Activated CD4-positive, alpha-beta T cell treated with anti-CD3 and anti-CD28 coated beads, Interleukin-2, Interleukin-6, amounts not matched to agents 100 ng/mL and 50 ng/mL, durations not matched to agents 16 hours and 8 hours (primary cell): ENCODE measurements at regions not wholly inside any gene's neighbourhood (a gene's known extent, or its start where the extent isn't known, plus 50 kb on each side); places are given as distances from the start of the nearest gene placed in this dataset.

Experiments used
- DNase-seq: peaks from one replicate; pipeline ENCODE4 v3.0.0-alpha.2; 2020

DNA sequence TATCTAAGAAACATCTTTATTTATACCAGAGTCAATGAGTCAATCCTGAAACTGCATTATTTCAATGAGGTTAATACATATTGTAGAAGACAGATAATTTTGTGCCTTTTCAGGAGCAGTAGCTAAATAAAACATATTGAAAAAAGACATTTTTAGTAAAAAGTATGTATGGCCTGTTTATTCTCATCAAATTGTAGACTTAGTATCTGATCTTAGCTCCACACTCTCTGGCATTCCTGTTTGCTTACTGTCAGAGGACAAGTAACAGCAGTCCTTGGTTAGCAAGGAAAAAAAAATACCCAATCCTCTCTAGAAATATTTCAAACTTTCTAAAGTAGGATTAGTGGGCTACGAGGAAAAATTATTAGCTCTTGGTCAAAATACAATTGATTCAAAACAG lies 50.5 kb upstream of the GUCY1A1 start:
- DNase-seq: no peak

- no peak for DNase-seq
Observed at GRCh38 chr4:155615081-155615887, 51.4 kb upstream of the GUCY1A1 start.

DNA sequence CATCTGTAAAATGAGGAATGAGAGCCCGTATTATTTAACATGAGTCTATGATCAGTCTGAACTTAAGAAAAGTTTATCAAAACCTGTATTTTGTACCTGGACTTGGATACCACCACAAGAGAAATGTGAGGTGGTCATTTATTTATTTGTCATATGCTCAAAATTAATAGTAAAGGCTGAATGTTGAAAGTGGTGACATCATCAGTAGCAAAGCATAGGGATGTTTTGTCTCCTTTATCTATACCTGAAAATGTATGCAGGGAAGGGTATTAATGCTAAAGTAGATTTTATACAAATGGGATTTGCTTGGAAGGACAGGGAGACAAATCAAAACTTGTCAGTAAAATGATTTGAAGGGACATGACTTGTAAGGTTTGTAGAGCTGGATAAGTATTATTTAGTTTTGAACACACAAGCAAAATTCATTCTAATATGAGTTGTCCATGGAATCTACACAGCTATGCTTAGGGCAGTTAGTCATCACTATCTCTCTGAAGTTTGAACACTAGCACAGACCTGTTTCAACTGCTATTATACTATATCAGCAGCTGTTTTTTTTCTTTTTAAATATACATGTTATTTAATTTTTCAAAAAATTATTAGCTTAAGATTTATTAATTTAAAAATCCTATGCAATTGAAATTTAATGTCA lies 52.4 kb upstream of the GUCY1A1 start:
- no peak for DNase-seq

DNA sequence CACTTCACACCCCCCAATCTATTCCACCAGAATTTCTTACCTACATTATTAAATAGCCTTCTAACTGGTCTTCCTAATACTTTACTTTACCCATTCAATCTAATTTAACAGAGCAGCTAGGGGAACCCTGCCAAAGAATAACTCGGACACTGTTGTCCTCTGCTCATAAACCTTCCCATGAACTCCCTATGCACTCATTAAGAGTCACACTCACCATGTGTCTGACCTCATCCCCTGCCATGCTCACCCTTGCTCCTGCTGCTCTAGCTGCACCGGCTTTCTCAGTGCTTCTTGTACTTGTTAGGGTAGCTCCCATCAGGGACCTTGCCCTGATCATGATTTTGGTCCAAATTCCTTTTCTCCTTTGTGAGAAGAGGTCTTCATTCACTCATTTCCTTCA lies 54.6 kb upstream of the GUCY1A1 start:
- no peak for DNase-seq

DNA sequence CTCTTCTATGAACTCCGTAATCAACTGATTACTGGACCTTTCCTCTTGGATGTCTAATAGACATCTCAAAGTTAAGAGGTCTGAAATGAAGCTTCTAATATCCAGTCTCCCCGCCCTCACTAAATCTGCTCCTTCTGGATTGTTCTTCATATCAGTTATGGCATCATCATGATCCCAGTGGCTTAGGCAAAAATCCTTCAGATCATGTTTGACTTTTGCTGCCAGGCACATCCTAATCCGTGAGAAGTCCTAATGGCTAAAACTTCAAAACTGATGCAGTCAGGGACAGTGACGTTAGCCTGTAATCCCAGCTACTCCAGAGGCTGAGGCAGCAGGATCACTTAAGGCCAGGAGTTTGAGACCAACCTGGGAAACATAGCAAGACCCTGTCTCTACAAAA lies 55.1 kb upstream of the GUCY1A1 start:
- no peak for DNase-seq

- no peak for DNase-seq
Observed at GRCh38 chr4:155610143-155610542, 56.5 kb upstream of the GUCY1A1 start.

DNA sequence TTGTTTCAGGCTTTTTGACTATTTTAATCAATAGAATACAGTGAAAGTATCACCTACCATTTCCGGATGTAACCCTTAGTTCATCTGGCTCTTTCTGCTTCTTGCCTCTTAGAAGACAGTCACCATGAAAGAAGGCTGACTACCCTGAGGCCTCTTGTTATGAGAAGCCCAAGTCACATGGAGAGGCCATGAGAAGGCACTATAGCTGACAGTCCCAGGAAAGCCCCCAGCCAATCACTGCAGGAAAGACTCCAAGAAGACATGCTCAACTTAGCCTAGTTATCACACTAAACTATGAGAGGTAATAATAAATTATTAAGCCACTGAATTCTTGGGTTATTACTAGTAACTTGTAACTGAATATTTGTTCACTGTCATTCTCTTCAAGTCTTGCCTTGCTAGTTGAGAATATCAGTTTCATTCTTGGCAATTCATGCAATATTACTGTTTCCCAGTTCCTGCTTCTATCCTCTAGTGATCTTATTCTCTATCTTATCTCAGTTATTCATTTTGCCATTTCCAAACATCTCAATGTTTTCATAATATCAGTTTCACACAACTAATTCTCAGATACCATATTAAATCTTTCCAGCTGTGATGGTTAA lies 57.1 kb upstream of the GUCY1A1 start:
- no peak for DNase-seq

DNA sequence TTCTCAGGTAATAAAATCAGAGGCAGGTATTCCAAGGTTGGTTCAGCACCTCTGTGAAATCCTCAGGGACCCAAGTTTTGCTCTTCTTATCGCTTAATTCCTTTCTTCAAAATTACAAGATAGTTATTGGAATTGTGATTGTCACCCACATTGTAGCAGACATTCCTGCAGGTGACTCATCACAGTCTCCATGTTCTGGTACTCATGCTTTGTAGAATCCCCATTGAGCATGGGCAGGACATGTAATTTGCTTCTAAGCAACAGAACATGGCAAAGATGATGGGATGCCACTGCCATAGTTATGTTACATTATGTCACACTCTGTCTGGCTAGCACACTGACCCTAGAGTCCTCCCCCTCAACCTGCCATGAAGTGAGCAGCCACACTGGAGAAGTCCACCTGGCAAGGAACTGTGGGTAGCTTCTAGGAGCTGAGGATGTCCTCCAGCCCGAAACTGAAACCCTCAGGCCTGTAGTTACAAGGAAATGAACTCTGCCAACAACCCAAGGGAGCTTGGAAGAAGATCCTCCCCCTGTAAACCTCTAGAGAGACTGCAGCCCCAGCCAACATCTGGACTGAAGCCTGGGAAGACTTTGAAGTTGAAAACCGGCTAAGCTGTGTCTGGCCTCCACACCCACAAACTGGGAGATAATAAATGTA lies 58.3 kb upstream of the GUCY1A1 start:
- no peak for DNase-seq

DNA sequence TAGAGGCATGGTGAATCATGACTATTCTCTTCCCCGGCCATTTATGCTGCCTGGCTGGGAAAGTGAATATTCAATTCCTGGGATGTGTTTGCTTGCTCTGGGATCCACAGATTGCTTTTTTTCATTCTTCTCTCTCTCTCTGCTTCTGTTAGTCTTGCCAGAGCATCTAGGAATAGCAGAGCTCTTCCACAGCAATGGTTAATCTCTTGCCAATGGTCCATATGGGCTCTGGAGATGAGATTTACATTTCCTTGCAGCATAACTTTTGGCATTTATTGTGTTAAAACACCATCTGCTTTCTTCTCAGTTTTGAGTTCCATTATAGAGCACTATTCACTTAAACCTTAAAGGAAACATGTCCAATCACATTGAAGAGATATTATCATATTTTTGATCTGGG lies 59.2 kb upstream of the GUCY1A1 start:
- no peak for DNase-seq

DNA sequence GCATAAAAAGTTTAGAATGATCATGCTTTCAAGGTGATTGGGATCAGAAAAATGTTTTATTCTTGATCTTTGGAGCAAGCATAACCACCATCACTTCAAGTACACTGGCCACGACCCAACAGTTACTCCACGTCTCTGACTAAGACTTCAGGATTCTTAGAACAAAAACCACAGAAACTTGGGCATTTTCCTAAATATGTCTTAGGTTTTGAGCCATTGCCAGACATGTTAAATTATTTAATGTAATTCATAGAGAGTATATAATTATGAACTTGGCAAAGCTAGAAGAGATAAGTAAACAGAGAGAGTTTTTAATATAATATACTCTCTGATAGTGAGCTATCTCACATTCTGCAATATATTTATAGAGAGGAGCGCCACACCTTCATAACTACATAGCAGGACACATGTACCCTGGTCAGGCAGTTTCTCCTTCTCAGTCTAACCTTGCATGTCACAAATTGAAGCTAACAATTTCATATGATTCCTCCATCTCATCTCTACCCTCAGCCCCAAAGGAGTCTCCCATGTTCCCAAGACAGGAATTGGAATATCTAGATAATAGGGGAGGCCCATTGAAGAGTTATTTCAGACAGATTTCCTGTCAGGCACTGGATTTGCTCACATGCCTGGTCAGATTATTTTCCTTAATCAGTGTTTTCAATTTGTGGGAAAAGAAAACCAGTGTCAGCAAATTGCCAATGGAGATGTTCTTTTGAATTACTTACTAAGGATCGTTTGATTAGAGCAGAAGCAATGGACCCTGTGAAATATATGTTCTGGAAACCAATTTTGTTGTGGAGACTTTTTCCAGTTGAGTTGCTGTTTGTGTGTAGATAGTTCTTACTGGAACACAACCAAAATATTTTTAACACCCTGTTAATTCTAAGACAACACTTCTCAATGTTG lies 61.7 kb upstream of the GUCY1A1 start:
- DNase-seq: no peak

- no peak for DNase-seq
Observed at GRCh38 chr4:155603360-155603891, 63.2 kb upstream of the GUCY1A1 start.

GRCh38 chr4:155602351-155603140 lies 64.1 kb upstream of the GUCY1A1 start:
- DNase-seq: no peak

GRCh38 chr4:155600244-155600643 lies 66.4 kb upstream of the GUCY1A1 start:
- DNase-seq: no peak

DNA sequence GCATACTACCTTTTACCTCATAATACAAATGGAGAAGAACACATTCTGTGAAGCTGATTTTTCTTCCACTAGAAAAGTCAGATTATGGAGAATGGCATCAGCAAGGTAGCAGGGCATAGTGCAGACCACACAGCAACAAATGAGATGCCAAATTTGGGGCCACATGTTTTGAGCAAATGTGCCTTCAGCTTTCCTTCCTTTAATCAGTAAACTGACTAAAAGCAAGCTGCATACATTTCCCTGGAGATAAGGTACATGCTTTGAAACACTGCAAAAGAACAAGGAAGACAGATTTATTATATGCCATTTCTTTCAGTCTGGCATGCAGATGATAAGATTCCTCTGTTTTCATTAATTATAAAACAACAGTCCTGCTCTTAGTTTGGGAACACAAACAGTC lies 67.1 kb upstream of the GUCY1A1 start:
- no peak for DNase-seq

DNA sequence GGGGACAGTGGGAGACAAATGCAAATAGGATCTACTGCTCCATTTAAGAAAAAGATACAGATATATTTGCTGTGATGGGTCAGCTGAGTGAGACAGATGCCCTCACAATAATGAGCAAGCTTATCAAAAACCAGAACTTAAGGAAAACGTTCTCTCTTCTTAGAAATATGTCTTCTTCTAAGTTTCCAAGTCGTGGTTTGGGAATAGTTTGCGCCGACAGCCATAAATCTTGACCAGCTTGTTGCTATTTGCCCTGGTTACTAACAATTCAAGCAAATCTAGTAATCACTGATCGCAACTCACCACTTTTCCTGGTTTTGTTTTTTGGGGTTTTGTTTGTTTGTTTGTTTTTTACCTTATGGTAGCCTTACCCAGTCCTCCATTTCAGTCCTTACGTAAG lies 67.6 kb upstream of the GUCY1A1 start:
- no peak for DNase-seq

- no peak for DNase-seq
Observed at GRCh38 chr4:155597933-155598451, 68.7 kb upstream of the GUCY1A1 start.

DNA sequence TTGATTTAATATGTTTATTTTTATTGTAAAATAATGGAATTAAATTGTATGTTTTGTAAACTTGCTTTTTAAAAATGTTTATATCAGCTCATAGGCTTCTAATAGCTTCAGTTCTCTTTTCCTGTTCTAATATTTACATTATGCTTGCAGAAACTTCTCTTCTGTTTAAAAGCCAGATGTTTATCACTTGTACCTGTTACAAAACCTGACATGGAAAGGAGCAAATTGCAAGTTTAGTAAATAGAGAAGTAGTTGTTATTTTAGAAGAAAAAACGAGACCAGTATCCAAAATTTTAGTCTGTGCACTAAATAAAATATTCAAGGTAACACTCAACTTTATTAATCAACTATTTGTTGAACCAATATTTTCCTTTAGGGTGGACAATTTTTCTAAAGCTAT lies 69.4 kb upstream of the GUCY1A1 start:
- DNase-seq: no peak

GRCh38 chr4:155593793-155594192 lies 72.9 kb upstream of the GUCY1A1 start:
- no peak for DNase-seq

GRCh38 chr4:155592938-155593297 lies 73.7 kb upstream of the GUCY1A1 start:
- DNase-seq: no peak

DNA sequence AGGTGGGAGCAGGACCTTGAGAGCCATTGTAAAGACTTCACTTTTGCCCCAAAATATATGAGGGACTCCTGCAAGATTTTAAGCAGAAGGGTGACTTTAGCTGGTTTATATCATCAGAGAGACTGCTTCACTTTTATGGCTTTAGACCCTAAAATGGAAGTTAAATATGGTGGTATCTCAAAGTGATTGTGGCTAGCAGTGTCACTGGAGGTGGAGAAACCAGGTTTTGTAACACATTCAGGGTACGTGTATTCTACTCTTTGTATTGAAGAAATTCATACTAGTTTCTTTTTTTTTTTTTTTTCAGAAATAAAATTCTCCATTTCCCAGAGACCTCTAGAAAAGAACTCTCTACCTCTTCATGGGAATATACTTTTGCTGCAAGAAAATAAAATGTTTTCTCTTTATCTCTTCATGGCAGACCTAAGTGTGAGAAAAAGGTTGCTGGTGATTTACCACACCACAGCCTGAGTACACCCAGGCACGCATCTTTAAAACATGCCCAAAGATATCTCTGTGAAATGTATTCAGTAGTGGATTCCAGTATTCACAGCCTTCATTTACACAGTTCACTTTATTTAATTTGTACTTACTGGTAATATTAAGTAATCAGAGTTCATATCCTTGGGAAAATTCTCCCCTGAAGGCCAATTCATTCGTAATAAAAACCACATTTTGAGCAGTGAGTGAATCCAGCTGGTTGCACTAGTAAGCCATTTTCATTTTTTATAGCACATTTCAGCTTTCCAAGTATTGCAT lies 74.3 kb upstream of the GUCY1A1 start:
- DNase-seq: no peak

GRCh38 chr4:155591738-155592143 lies 74.9 kb upstream of the GUCY1A1 start:
- no peak for DNase-seq
